CD4-positive, alpha-beta T cell treated with Interleukin-17A for 1 hour (primary cell): ENCODE measurements at regions not wholly inside any gene's neighbourhood (a gene's known extent, or its start where the extent isn't known, plus 50 kb on each side); places are given as distances from the start of the nearest gene placed in this dataset.
"Not testable (repeated sequence)": the region's sequence is repeated elsewhere in the genome, so short reads cannot be mapped to it uniquely, and the experiment has no call there.

Experiments used
- DNase-seq: peaks from one replicate; pipeline ENCODE4 v3.0.0-alpha.2; 2020

DNA sequence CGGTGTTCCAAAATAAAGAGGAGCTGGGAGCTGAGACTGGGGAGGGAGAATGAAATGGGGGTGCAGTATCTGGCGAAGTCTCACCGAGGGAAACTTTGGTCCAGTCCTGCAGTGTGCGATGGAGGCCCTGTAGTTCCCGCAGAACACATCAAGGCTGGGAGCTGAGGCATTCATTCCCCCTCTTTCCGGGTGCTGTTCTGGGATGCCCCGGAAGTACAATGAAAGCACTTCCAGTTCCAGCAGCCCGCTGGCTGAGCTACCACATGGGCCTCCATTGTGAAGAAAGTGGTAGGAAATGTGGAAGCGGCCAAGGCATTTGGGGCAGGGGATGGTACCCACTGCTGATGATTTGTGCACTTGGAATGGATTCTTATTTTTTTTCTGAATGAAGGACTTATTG, 560.7 kb downstream of the GLRX3 start:
- DNase-seq: no peak

DNA sequence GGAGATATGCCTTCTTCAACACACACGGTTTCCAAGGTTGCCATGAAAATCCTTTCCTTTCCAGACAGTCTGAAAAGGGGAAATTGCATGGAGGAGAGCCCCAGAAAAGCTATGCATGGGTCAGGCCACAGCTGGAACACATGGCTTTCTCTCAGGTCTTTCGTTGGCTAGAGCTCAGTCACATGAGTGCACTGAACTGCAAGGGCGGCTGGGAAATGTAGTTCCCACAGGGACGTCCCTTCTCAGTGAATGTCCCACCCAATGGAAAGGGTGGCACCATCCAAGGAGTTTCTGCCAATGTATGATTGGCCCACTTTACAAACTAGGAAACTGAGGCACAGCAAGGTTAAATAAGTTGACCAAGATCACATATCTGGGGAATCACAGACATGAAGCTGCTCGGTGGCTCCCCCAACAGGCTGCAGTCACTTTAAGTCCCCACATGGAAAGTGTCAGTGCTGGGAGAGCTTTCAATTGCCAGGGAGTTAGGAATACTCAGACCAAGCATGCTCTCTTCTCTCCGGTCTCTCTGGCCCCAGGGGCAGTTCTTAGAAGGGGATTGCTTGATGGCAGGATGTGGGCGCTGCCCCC, 571.3 kb downstream of the GLRX3 start:
- DNase-seq: no peak

- no peak for DNase-seq
These were observed 572.4 kb downstream of the GLRX3 start for GRCh38 chr10:130708465-130709070.

GRCh38 chr10:130709415-130709814, 573.2 kb downstream of the GLRX3 start:
- DNase-seq: no peak

- DNase-seq: no peak
These were observed 574.9 kb downstream of the GLRX3 start for GRCh38 chr10:130711072-130711471.

GRCh38 chr10:130713135-130713534, 576.9 kb downstream of the GLRX3 start:
- DNase-seq: no peak

DNA sequence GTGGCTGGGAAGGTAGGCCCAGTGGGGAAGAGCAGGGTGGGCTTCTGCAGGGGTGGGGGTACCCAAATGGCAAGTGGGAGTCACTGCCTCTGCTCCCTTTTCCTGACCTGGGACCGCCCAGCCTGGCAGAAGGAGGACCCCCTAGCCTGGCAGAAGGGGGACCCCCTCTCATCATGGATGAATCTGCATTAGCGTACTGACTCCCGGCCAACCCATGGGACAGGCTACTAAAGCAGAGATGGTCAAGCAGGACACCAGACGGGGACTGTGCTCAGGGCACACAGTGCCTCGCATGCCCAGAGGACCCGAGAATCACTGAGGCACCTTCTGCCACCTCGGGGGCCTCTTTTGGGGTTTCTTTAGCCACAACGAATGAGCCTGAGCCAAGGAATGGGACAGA, 577.5 kb downstream of the GLRX3 start:
- no peak for DNase-seq

DNA sequence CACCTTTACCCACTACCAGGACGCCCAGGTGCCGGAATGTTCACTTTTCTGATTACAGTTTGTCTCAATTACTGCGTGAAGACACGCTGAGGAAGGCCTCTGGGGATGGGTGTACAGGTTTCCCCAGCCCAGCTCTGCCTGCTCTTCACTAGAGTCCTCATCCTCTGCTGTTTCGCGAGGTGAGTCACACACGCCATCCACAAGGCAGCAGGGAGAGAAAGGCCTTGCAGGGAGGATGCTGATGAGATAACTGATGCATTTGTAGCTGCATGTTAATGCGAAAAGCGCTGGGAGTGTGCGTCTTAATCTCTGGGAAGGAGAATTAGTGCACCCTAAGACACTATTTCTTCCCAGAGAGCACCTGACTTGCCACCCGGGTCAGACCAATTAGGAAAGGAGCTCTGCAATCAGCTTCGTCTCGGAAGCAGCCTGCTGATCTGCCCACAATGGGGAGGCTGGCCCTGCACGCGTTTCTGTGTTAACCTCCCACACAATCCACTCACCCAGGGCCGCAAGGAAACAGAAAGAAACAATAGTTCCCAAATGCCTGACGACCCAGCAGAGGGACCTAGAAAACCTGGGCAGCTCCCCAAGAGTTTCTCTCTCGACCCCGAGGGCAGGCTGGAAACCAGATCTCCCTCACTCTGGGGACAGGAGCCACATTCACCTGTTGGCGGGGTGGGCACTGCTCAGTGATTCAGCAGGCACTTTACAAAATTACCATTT, 578.7 kb downstream of the GLRX3 start:
- no peak for DNase-seq

DNA sequence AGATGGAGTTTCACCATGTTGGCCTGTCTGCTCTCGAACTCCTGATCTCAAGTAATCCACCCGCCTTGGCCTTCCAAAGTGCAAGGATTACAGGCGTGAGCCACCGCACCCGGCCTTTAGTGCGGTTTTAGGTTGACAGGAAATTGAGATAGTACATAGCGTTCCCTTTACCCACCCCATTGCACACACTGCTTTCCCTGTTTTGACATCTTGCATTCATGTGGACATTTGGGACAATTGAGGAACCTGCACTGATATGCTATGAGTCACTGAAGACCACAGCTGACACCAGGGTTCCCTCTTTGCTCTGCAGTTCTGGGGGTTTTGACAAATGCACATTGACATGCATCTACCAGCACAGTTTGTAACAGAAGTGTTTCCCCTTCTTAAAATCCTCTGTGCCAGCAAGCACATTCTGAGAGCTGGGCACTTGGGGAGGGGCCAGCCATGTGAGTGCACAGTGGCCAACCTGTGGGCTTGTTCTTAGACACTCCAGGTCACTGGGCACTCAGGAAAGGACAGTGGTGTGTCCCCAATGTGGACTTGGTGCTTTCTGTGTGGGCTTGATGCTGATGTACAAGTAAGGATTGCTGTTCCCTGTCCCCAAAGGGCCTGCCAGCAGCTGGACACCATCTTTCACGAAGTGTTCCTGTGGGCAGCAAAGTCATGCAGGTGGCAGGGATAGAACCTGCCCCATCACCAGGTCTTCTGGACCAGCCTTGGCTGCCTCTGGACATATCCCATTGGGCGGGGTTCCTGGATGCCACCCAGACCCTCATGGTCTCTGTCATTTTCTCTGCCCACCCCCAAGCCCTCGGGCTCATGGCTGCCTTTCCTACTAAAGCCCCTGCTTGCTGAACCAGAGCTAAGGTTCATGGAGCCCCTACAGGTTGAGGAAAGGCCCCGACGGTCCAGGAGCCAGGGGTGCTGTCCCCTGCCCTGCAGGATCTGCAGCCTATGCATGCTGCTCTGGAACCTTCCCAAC, 579.8 kb downstream of the GLRX3 start:
- no peak for DNase-seq

GRCh38 chr10:130717083-130717482, 580.9 kb downstream of the GLRX3 start:
- no peak for DNase-seq

DNA sequence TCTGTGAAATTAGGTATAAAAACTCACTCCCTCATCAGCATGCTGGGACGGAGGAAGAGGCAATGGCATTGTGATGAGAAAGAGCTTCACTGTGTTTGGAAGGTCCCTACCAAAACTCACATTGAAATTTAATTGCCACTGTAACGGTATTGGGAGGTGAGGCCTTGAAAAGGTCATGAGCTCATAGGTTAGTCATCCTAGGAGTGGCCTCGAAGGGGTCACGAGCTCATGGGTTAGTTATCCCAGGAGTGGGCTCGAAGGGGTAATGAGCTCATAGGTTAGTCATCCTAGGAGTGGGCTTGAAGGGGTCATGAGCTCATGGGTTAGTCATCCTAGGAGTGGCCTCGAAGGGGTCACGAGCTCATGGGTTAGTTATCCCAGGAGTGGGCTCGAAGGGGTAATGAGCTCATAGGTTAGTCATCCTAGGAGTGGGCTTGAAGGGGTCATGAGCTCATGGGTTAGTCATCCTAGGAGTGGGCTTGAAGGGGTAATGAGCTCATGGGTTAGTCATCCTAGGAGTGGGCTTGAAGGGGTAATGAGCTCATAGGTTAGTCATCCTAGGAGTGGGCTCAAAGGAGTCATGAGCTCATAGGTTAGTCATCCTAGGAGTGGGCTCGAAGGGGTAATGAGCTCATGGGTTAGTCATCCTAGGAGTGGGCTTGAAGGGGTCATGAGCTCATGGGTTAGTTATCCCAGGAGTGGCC, 582.7 kb downstream of the GLRX3 start:
- not testable (repeated sequence) for DNase-seq

DNA sequence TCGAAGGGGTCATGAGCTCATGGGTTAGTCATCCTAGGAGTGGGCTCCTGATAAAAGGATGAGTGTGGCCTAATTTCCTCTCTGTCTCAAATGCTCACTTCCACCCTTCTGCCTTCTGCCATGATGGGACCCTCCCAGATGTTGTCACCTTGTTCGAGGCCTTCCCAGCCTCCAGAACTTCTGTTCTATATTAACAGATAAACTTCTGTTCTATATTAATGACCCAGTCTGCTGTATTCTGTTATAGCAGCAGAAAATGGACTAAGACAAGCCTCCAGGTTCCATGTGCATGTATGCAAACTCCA, 583.2 kb downstream of the GLRX3 start:
- DNase-seq: no peak

DNA sequence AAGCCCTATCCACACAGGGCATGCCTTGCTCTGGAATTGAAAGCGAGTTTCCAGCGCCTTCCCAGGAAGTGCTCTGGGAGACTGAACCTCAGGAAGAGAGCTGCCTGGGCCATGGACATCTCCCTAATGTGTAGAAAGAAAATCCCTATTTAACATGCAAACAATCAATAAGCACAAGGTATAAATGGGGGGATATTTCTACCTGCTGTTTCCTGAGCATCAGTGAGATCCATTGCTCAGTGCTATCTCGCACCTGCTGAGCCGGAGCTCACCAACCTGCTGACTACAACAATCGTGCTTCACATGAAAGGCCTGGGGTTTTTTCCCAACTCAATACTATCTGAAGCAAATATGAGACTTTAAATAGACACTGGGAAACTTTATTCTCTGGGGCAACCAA, 584.0 kb downstream of the GLRX3 start:
- no peak for DNase-seq

GRCh38 chr10:130721971-130722370, 585.8 kb downstream of the GLRX3 start:
- no peak for DNase-seq

GRCh38 chr10:130723704-130724103, 587.5 kb downstream of the GLRX3 start:
- no peak for DNase-seq

GRCh38 chr10:130725474-130725970, 586.0 kb downstream of the TCERG1L start:
- no peak for DNase-seq

- DNase-seq: no peak
These were observed 584.4 kb downstream of the TCERG1L start for GRCh38 chr10:130726996-130727725.

DNA sequence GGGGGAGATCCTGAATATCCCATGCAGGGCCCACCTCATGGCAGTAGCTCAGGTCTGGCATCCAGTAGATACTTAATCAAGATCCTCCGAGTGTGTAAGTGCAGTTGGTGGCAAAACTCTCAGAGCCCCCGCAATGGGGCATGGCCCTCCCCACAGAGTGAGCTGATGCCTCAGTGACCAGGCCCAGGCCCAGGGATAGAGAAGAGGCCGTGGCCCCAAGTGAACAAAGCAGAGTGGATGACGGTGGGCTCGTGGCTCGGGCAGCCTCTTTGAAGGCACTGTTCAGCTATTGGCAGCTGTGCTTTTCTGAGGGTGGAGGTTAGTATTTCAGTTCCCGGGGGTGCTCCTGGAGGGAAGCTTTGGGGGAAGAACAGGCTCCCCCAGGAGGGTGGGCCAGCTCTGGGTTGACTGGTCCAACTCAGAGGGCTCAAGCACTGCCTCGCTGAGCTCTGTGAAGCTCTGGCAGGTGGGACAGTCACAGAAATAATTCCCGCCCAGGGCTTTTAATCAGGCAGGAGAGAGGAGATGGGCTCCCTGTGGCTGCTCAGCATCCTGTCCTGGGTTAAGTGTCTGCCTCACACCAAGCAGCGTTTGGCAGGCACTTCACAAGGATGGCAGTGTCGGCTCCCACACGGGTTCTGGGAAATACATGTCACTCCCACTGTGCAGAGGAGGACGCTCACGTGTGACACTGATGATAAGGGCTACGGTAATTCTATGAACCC, 583.6 kb downstream of the TCERG1L start:
- no peak for DNase-seq

GRCh38 chr10:130728531-130729215, 582.8 kb downstream of the TCERG1L start:
- no peak for DNase-seq

- no peak for DNase-seq
These were observed 581.6 kb downstream of the TCERG1L start for GRCh38 chr10:130729876-130730275.

DNA sequence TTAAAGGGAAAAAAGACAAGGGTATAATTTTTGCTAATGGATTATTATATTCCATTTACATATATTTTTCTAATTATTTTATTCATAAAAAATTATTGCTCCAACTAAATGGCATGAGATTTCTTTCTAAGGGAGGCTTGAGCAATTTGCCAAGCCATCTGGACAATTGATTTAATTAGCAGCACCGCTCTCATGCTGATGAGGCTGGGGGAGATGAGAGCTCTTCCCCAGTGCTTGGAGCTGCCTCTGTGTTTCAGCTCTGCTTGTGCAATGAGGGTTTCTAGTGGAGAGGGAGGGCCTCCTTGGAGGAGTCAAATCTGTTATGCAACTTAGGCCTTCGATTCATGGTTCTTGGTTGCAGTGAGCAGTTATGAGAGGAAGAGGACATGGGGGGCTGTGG, 574.3 kb downstream of the TCERG1L start:
- no peak for DNase-seq
